GM18951 (cell line): ENCODE measurements at regions not wholly inside any gene's neighbourhood (a gene's known extent, or its start where the extent isn't known, plus 50 kb on each side); places are given as distances from the start of the nearest gene placed in this dataset.

Experiments used
- POLR2A ChIP-seq: IDR thresholded peaks from 4 replicates; pipeline ENCODE4 v1.6.1; 2011; ENCODE audit warnings: mild to moderate bottlenecking; ENCODE audit not compliant: insufficient read length, insufficient read depth; ENCODE audit errors: extremely low read depth
- in situ Hi-C: fragments of 300-500 bp; cut with MboI; formaldehyde crosslinking; loops from one replicate; pipeline ENCODE4 v1.12.0; 2022; ENCODE audit warnings: low sequenced_read_pairs, mixed read lengths, inconsistent platforms; ENCODE audit not compliant: unreplicated experiment

DNA sequence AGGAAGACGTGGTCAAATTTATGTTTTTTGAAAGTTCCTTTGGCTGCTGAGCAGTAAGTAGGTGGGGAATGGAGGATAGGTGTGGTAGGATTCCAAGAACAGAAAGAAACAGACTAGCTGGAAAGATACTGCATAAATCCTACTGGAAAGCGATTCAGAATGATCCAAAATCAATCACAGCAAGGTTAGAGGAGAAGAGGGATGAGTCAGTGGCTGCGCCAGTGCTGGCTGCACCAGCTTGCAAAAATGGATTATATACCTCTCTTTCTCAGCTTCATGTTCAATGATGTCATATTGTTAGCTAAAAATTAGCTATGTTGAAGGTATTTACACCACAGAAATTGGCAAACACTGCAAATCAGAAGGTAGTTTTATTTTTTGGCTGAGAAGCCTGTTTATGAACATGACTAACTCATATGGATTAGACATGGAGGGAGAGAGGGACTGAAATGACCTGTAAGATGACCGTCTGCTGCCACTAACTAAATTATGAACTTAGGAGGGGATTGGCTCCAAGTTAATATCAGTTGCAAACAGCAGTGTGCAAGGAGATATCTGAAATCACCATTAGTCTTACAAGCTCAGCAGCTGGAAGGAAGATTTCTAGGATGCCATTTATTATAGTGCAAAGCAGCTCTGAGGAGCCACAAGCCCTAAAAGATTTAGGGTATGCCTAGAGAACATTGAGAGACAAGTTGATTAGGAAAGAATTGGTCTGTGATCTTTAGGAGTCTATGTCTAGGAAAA lies 405.3 kb downstream of the MID1IP1 start:
- TF ChIP-seq POLR2A = no peak
- in situ Hi-C loops = no loop called here

DNA sequence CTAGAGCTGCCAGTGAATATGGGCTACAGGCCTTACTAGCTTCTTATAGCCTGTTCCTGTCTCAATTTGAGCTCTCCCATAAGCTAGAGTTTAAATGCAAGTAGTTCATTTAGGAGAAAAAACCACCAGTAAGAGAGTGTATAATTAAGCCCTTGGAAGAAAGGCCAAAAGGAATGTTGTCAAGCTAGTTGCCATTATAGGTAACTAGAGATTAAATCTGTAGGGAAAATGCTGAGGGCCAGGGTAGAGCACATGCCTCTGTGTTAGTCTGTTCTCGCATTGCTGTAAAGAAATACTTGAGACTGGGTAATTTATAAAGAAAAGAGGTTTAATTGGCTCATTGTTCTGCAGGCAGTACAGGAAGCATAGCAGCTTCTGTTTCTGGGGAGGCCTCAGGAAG lies 410.2 kb downstream of the MID1IP1 start:
- TF ChIP-seq POLR2A = no peak
- in situ Hi-C loops = no loop called here

- no peak for TF ChIP-seq POLR2A
- in situ Hi-C loops = no loop called here
Observed at GRCh38 chrX:39212456-39212855, 411.2 kb downstream of the MID1IP1 start.

GRCh38 chrX:39214387-39215126 lies 413.3 kb downstream of the MID1IP1 start:
- in situ Hi-C loops = no loop called here
- TF ChIP-seq POLR2A = no peak

DNA sequence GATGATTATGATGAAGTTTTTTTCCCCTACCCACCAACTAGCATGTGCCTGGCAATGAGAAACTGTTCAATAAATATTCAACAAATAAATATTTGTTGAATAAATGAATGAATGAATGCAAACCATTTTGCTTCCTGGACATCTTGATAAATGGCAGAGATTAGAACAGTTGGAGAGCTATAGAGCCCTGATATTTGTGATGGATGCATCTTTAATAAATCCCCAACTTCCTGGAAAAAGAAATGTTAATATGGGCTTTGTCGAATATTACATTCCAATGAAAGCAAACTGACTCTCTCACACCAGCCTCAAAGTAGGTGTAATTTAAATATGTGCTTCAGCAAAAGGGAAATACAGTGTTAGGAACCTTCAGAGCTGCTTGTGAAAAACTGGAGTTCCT lies 419.7 kb downstream of the MID1IP1 start:
- in situ Hi-C loops = no loop called here
- TF ChIP-seq POLR2A = no peak

DNA sequence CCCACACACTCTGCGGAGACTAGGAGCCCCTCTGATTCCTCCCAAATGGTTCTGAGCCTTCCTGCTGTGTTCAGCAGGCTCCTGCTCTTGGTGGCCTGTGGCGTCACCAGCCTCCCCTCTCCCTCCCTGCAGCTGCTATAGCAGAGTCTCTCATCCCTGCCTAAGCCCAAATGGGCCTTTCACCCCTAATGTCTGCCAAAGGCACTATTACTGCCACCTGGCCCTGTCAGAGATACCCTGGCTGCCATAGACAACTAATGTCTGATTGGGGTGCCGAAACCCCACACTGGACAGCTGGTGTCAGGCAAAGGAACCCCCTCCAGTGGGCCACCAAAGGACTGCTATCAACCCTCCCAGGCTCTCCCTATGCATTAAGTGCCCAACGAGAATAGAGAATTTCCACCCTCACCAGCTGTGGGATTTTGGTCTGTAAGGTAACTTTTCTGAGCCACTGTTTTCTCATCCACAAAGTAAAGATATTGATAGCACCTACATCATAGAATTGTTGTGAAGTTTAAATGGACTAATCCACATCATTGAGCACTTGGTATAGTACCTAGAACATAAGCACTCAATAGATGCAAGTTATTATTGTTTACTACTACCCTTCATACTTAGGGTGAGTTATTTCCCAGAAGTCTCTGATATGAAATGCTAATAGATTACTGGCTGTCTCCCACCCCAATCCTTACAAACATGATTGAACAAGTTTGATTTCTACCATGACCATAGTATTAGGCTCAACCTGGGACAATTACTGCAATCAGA lies 421.3 kb downstream of the MID1IP1 start:
- in situ Hi-C loops = no loop called here
- no peak for TF ChIP-seq POLR2A

DNA sequence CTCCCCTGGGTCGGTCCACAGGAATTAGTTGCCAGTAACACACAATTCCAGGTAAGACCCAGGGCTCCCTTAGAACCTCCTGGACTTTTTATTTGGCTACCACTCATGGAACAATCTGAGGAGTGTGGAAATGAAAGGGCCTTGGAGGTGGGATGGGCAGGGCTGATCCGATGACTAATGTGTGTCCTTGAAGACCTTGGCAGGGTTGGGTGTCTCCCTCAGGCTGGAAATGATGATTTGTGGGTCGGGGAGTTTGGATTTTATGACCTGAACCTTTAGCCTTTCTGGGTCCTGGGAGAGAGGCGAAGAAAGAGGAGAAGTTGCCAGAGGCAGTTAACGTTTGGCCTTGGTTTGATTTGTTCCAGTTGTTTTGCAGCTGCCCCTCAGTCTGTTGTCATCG lies 425.0 kb downstream of the MID1IP1 start:
- TF ChIP-seq POLR2A = no peak
- in situ Hi-C loops = no loop called here

- no peak for TF ChIP-seq POLR2A
- in situ Hi-C loops = no loop called here
Observed at GRCh38 chrX:39227371-39227770, 426.1 kb downstream of the MID1IP1 start.

DNA sequence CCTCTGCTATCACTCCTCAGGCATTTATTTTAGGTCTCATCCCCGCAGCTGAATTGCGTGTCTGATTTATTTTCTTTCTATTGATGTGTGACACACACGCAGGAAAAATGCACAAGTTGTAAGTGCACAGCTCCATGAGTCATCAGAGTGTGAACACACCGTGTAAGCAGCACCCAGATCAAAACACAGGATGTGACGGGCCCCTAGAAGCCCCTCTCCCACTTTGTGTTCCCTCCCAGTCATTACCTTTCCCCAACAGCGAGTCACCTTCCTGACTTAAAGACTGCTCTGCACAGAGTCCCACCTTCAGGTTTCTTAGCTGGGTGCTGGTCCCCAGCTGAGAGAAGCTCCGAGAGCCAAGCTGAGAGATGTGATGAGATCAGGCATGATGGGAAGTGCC lies 436.7 kb downstream of the MID1IP1 start:
- TF ChIP-seq POLR2A = no peak
- in situ Hi-C loops = no loop called here

GRCh38 chrX:39242187-39242586 lies 440.9 kb downstream of the MID1IP1 start:
- no peak for TF ChIP-seq POLR2A
- in situ Hi-C loops = no loop called here

GRCh38 chrX:39244147-39244546 lies 442.9 kb downstream of the MID1IP1 start:
- no peak for TF ChIP-seq POLR2A
- in situ Hi-C loops = no loop called here

DNA sequence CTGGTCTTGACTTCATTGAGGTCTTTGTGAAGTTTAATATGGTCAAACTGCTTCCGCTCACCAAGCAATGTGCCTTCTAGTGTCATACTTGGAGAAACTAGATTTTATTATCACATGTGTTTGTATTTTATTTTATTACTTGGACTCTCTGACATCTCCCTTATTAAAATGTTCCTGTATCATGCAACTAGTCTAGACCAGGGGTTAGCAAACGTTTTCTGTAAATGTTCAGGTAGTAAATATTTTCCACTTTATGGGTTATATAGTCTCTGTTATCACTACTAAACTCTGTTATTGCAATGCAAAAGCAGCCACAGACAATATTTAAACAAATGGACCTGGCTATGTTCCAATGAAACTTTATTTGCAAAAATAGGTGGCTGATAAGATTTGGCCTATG lies 443.8 kb downstream of the MID1IP1 start:
- TF ChIP-seq POLR2A = no peak
- in situ Hi-C loops = no loop called here

DNA sequence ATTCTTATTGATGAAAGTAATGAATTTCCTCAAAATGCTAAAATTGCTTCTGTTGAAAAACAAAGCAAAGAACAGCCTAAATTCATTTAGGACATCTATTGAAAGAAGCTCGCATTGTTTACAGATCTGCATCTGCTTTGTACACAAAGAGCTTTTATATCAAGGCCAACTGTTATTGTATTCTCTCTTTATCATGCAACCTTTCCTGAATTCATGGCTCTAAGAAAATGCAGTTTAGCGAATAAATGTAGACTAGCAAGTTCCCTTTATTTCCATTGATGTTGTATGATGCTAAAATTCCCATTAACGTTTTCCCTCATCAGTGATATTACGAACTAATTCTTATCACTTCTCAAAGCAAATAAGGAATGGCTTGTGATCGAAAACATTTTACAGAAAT lies 446.3 kb downstream of the MID1IP1 start:
- in situ Hi-C loops = no loop called here
- TF ChIP-seq POLR2A = no peak
